IMR-90 (cell line): ENCODE measurements at regions not wholly inside any gene's neighbourhood (a gene's known extent, or its start where the extent isn't known, plus 50 kb on each side); places are given as distances from the start of the nearest gene placed in this dataset.

Experiments
- ATAC-seq: fragments of 200-7000 bp; cut with Tn5 transposase; 2 replicates; pipeline ENCODE4 v1.9.1; 2020; ENCODE audit warnings: low read depth, mild to moderate bottlenecking, moderate library complexity
- BruUV-seq: library from RNA; stranded (reverse); fragments of 400-500 nt; replicated peaks from 2 replicates; lab custom pipeline; 2021; lab: Mats Ljungman, UMichigan
- CTCF ChIA-PET: fragments of 300-600 bp; formaldehyde crosslinking; extraction: SDS; loops from one replicate; lab custom pipeline; 2021; ENCODE audit warnings: antibody characterized with exemption; lab: Yijun Ruan, JAX
- POLR2A ChIA-PET: fragments of 300-600 bp; sonication (Branson Sonifier 250); formaldehyde crosslinking; loops from one replicate; lab custom pipeline; 2022; ENCODE audit warnings: antibody characterized with exemption; ENCODE audit not compliant: unreplicated experiment; lab: Charles Lee
- DNase-seq: peaks from one replicate; pipeline ENCODE4 v3.0.0; 2013
- H2AFZ ChIP-seq: replicated peaks from 2 replicates; pipeline ENCODE3; 2013; ENCODE audit warnings: low read length, mild to moderate bottlenecking; ENCODE audit not compliant: poor library complexity
- H2AK5ac ChIP-seq: 2 replicates; pipeline ENCODE4 v1.6.1; 2013; ENCODE audit warnings: low read depth, low read length, inconsistent platforms
- H2AK9ac ChIP-seq: replicated peaks from 2 replicates; pipeline ENCODE3; 2013; ENCODE audit warnings: mild to moderate bottlenecking, low read depth, low read length, moderate library complexity; ENCODE audit not compliant: poor library complexity
- H2BK120ac ChIP-seq: 2 replicates; pipeline ENCODE4 v1.6.1; 2013; ENCODE audit warnings: low read depth, low read length, inconsistent platforms
- H2BK15ac ChIP-seq: 3 replicates; pipeline ENCODE4 v1.6.1; 2013; ENCODE audit warnings: low read depth, low read length, inconsistent platforms
- H2BK20ac ChIP-seq: 2 replicates; pipeline ENCODE4 v1.6.1; 2013; ENCODE audit warnings: low read depth, mild to moderate bottlenecking, inconsistent platforms, low read length, moderate library complexity
- H2BK5ac ChIP-seq: 2 replicates; pipeline ENCODE4 v1.6.1; 2013; ENCODE audit warnings: mild to moderate bottlenecking, low read depth, low read length, inconsistent platforms; ENCODE audit not compliant: poor library complexity, severe bottlenecking
- H3K14ac ChIP-seq: replicated peaks from 2 replicates; pipeline ENCODE4 v1.6.1; 2013; ENCODE audit warnings: low read depth, low read length, inconsistent platforms
- H3K18ac ChIP-seq: 2 replicates; pipeline ENCODE4 v1.6.1; 2013; ENCODE audit warnings: low read depth, low read length, control low read depth
- H3K23ac ChIP-seq: 2 replicates; pipeline ENCODE4 v1.6.1; 2013; ENCODE audit warnings: low read depth, low read length, inconsistent platforms
- H3K27ac ChIP-seq: 2 replicates; pipeline ENCODE4 v1.5.1; 2013; ENCODE audit warnings: mild to moderate bottlenecking, control low read depth, low read length; ENCODE audit not compliant: insufficient read depth
- H3K27me3 ChIP-seq: 2 replicates; pipeline ENCODE4 v1.6.1; 2013; ENCODE audit warnings: low read length; ENCODE audit not compliant: control insufficient read depth, insufficient read depth
- H3K36me3 ChIP-seq: 2 replicates; pipeline ENCODE4 v1.6.1; 2013; ENCODE audit warnings: low read length, mixed read lengths; ENCODE audit not compliant: control insufficient read depth, insufficient read depth
- H3K4ac ChIP-seq: 2 replicates; pipeline ENCODE4 v1.6.1; 2013; ENCODE audit warnings: low read depth, low read length, inconsistent platforms
- H3K4me1 ChIP-seq: 2 replicates; pipeline ENCODE4 v1.6.1; 2013; ENCODE audit warnings: low read length, mixed read lengths; ENCODE audit not compliant: control insufficient read depth, insufficient read depth
- H3K4me2 ChIP-seq: 2 replicates; pipeline ENCODE4 v1.6.1; 2013; ENCODE audit warnings: low read depth, mild to moderate bottlenecking, control low read depth, low read length, moderate library complexity
- H3K4me3 ChIP-seq: 2 replicates; pipeline ENCODE4 v1.5.1; 2013; ENCODE audit warnings: low read depth, mild to moderate bottlenecking, control low read depth, low read length, moderate library complexity; ENCODE audit not compliant: insufficient read depth
- H3K56ac ChIP-seq: 2 replicates; pipeline ENCODE4 v1.6.1; 2013; ENCODE audit warnings: low read length, inconsistent platforms; ENCODE audit not compliant: insufficient read depth; ENCODE audit errors: extremely low read depth
- H3K79me1 ChIP-seq, 2 experiments: 2 replicates each; pipeline ENCODE4 v1.6.1; 2013; ENCODE audit warnings: low read length in 2 of 2, inconsistent platforms in 1 of 2, low read depth in 1 of 2
- H3K9ac ChIP-seq: 2 replicates; pipeline ENCODE4 v1.6.1; 2013; ENCODE audit warnings: low read depth, low read length, control low read depth
- H3K9me1 ChIP-seq: 2 replicates; pipeline ENCODE4 v1.6.1; 2013; ENCODE audit warnings: low read length, inconsistent platforms; ENCODE audit not compliant: insufficient read depth
- H3K9me3 ChIP-seq: 2 replicates; pipeline ENCODE4 v1.6.1; 2013; ENCODE audit warnings: low read length; ENCODE audit not compliant: control insufficient read depth, insufficient read depth
- H4K20me1 ChIP-seq: 2 replicates; pipeline ENCODE4 v1.6.1; 2013; ENCODE audit warnings: low read length, inconsistent platforms; ENCODE audit not compliant: insufficient read depth
- H4K5ac ChIP-seq: 2 replicates; pipeline ENCODE4 v1.6.1; 2013; ENCODE audit warnings: mild to moderate bottlenecking, low read depth, low read length, control low read depth
- H4K8ac ChIP-seq, 2 experiments: 2 replicates each; pipeline ENCODE4 v1.6.1; 2013; ENCODE audit warnings: low read depth in 2 of 2, low read length in 2 of 2, control low read depth in 1 of 2, inconsistent platforms in 1 of 2
- H4K91ac ChIP-seq: 2 replicates; pipeline ENCODE4 v1.6.1; 2013; ENCODE audit warnings: low read depth, low read length, inconsistent platforms; ENCODE audit not compliant: insufficient read depth
- BHLHE40 ChIP-seq: fragments of 150-350 bp; IDR thresholded peaks from 2 replicates; pipeline ENCODE4 v1.6.1; 2016; ENCODE audit warnings: mild to moderate bottlenecking, low read depth, low read length
- CEBPB ChIP-seq: IDR thresholded peaks from 2 replicates; pipeline ENCODE4 v1.6.1; 2012; ENCODE audit warnings: low read depth, low read length, improper control_type of control experiment
- CHD1 ChIP-seq: IDR thresholded peaks from 2 replicates; pipeline ENCODE4 v1.6.1; 2012; ENCODE audit warnings: low read depth, low read length, improper control_type of control experiment
- FOS ChIP-seq: fragments of 150-350 bp; IDR thresholded peaks from 2 replicates; pipeline ENCODE4 v1.6.1; 2016; ENCODE audit warnings: low read depth, low read length
- MAFK ChIP-seq: IDR thresholded peaks from 2 replicates; pipeline ENCODE4 v1.6.1; 2012; ENCODE audit warnings: low read depth, low read length, improper control_type of control experiment
- MAZ ChIP-seq: IDR thresholded peaks from 2 replicates; pipeline ENCODE4 v1.6.1; 2012; ENCODE audit warnings: low read depth, mild to moderate bottlenecking, low read length, improper control_type of control experiment, moderate library complexity, borderline replicate concordance
- MXI1 ChIP-seq: IDR thresholded peaks from 2 replicates; pipeline ENCODE4 v1.6.1; 2012; ENCODE audit warnings: low read depth, mild to moderate bottlenecking, low read length, moderate library complexity, borderline replicate concordance
- NFE2L2 ChIP-seq: fragments of 150-350 bp; IDR thresholded peaks from 2 replicates; pipeline ENCODE4 v1.6.1; 2016; ENCODE audit warnings: low read depth, mild to moderate bottlenecking, low read length
- POLR2A ChIP-seq: IDR thresholded peaks from 2 replicates; pipeline ENCODE4 v1.6.1; 2012; ENCODE audit warnings: mild to moderate bottlenecking, low read depth, low read length
- RAD21 ChIP-seq: IDR thresholded peaks from 2 replicates; pipeline ENCODE4 v1.6.1; 2012; ENCODE audit warnings: low read length, improper control_type of control experiment
- RCOR1 ChIP-seq: IDR thresholded peaks from 2 replicates; pipeline ENCODE4 v1.6.1; 2012; ENCODE audit warnings: mild to moderate bottlenecking, low read length, improper control_type of control experiment; ENCODE audit not compliant: insufficient replicate concordance
- RFX5 ChIP-seq: IDR thresholded peaks from 2 replicates; pipeline ENCODE4 v1.8.0; 2012; ENCODE audit warnings: low read depth, mild to moderate bottlenecking, low read length, moderate library complexity
- SMC3 ChIP-seq: fragments of 150-350 bp; IDR thresholded peaks from 2 replicates; pipeline ENCODE4 v1.6.1; 2016; ENCODE audit warnings: low read depth, mild to moderate bottlenecking, antibody characterized with exemption, low read length, moderate library complexity
- USF2 ChIP-seq: fragments of 150-350 bp; IDR thresholded peaks from 2 replicates; pipeline ENCODE4 v1.6.1; 2017; ENCODE audit warnings: mild to moderate bottlenecking, antibody characterized with exemption, low read length, low read depth
- WGBS, 2 experiments: methylation state at CpG; one replicate each; pipeline versions ENCODE4 v1.1.5 to v1.1.7; 2013; ENCODE audit warnings: missing lambda C conversion rate in 2 of 2; ENCODE audit not compliant: insufficient read length in 1 of 2; ENCODE audit errors: extremely low coverage in 2 of 2; 5-methylcytosine and 5-hydroxymethylcytosine counted together
- dilution Hi-C: fragments of 300-500 bp; cut with HindIII; formaldehyde crosslinking; loops from one replicate; pipeline ENCODE4 v1.14.3; 2018; ENCODE audit warnings: low sequenced_read_pairs; ENCODE audit not compliant: unreplicated experiment
- in situ Hi-C: fragments of 300-500 bp; cut with MboI; formaldehyde crosslinking; loops from 3 replicates; pipeline ENCODE4 v1.14.3; 2019; ENCODE audit warnings: low sequenced_read_pairs, inconsistent platforms, mixed read lengths
- intact Hi-C: fragments of 100-400 bp; cut with micrococcal nuclease; formaldehyde crosslinking; loops from 2 replicates; pipeline ENCODE4 v1.10.0; 2022
- TF ChIP-seq, protein P1 (sequence below): conservative IDR thresholded peaks from 2 replicates; pipeline ENCODE4 v1.5.1; 2012; ENCODE audit warnings: mild to moderate bottlenecking, low read depth, low read length, improper control_type of control experiment
- TF ChIP-seq, protein P2 (sequence below): fragments of 150-350 bp; IDR thresholded peaks from 2 replicates; pipeline ENCODE4 v1.6.1; 2016; ENCODE audit warnings: low read depth, mild to moderate bottlenecking, low read length, moderate library complexity, borderline replicate concordance

GRCh38 chr5:74232276-74232675 is 408.3 kb downstream of the ENC1 start:
- Histone ChIP-seq H3K9me3 (no peaks in the 10 kb centered on the region), H3K36me3 (no peaks in the 10 kb centered on the region), H2AK5ac (peak overlapping the region; percentile 91), H3K14ac (peak overlapping the region; percentile 70), H3K4ac (peak overlapping the region; percentile 73), H3K4me2 (no peak overlapping the region), H2BK120ac (peak overlapping the region; percentile 81), H3K9me1 (peaks cover 7% of the 10 kb centered on the region), H3K4me1 (peaks cover 8% of the 10 kb centered on the region), H2AFZ (peak overlapping the region; percentile 66), H2BK20ac (peak overlapping the region; percentile 85), H3K27me3 (no peaks in the 10 kb centered on the region), H4K20me1 (no peaks in the 10 kb centered on the region), H3K27ac (no peak overlapping the region; the same call in 1 of the 2 replicates), H4K8ac (peak overlapping the region in 1 of 2 experiments; percentile 85), H3K4me3 (no peak overlapping the region), H3K56ac (no peak overlapping the region), H4K91ac (peak overlapping the region; percentile 25; the same call in 1 of the 2 replicates), H3K79me1 (no peaks in the 10 kb centered on the region; a peak in 1 of 4 replicates), H2BK5ac (peak overlapping the region; percentile 26), H4K5ac (no peak overlapping the region), H3K23ac (peak overlapping the region; percentile 67; the same call in 1 of the 2 replicates), H3K9ac (no peak overlapping the region), H2AK9ac (no peak overlapping the region), H3K18ac (peak overlapping the region; percentile 29; the same call in 1 of the 2 replicates), H2BK15ac (peak overlapping the region; percentile 85)
- intact Hi-C loops: no loop called here
- DNase-seq (peak; percentile 92), ATAC-seq (peak; percentile 65)
- peak; percentile 9; the same call in 1 of the 2 replicates for TF ChIP-seq SMC3
- TF ChIP-seq MAFK: peak; percentile 28; the same call in 1 of the 2 replicates
- no peak for TF ChIP-seq MXI1
- TF ChIP-seq MAZ: 0 out of 2 replicates have a peak, but pooled peaks have one; percentile 48
- TF ChIP-seq RFX5: no peak
- TF ChIP-seq CEBPB: no peak
- no peak for TF ChIP-seq NFE2L2
- no peak for TF ChIP-seq POLR2A
- TF ChIP-seq RCOR1: peak; percentile 56
- peak; percentile 20; the same call in 1 of the 2 replicates for TF ChIP-seq USF2
- TF ChIP-seq CHD1: no peak
- TF ChIP-seq BHLHE40: peak; percentile 46; the same call in 1 of the 2 replicates
- TF ChIP-seq, protein P1, sequence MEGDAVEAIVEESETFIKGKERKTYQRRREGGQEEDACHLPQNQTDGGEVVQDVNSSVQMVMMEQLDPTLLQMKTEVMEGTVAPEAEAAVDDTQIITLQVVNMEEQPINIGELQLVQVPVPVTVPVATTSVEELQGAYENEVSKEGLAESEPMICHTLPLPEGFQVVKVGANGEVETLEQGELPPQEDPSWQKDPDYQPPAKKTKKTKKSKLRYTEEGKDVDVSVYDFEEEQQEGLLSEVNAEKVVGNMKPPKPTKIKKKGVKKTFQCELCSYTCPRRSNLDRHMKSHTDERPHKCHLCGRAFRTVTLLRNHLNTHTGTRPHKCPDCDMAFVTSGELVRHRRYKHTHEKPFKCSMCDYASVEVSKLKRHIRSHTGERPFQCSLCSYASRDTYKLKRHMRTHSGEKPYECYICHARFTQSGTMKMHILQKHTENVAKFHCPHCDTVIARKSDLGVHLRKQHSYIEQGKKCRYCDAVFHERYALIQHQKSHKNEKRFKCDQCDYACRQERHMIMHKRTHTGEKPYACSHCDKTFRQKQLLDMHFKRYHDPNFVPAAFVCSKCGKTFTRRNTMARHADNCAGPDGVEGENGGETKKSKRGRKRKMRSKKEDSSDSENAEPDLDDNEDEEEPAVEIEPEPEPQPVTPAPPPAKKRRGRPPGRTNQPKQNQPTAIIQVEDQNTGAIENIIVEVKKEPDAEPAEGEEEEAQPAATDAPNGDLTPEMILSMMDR: no peak
- TF ChIP-seq, protein P2, sequence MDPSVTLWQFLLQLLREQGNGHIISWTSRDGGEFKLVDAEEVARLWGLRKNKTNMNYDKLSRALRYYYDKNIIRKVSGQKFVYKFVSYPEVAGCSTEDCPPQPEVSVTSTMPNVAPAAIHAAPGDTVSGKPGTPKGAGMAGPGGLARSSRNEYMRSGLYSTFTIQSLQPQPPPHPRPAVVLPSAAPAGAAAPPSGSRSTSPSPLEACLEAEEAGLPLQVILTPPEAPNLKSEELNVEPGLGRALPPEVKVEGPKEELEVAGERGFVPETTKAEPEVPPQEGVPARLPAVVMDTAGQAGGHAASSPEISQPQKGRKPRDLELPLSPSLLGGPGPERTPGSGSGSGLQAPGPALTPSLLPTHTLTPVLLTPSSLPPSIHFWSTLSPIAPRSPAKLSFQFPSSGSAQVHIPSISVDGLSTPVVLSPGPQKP: no peak
- TF ChIP-seq RAD21: no peak
- peak; percentile 41 for TF ChIP-seq FOS
- ChIA-PET CTCF (interaction anchor here (0.6 to 0.7 kb wide), 2 partner anchors 100 to 247 kb away, joined by 3 to 4 read pairs; no protein-coding TSS in a partner anchor), POLR2A (interaction anchor here (0.6 kb wide), 1 partner anchor 605 kb away, joined by 3 read pairs; no protein-coding TSS in a partner anchor)
- in situ Hi-C loops: no loop called here
- no TSS peak for BruUV-seq
- no CpG with 5 or more reads among the region's 2 CpGs for WGBS, 2 experiments
- dilution Hi-C loops: no loop called here
